ENCODE measurements at regions not wholly inside any gene's neighbourhood (a gene's known extent, or its start where the extent isn't known, plus 50 kb on each side); places are given as distances from the start of the nearest gene placed in this dataset.
"Not testable (repeated sequence)": the region's sequence is repeated elsewhere in the genome, so short reads cannot be mapped to it uniquely, and the experiment has no call there.

GRCh38 chr11:7143908-7144307, 55.1 kb downstream of the RBMXL2 start:
- no peaks in the 10 kb centered on the region for H4K20me1 ChIP-seq (ENCODE audit: insufficient read depth, low read length)
- H3K36me3 ChIP-seq (ENCODE audit: insufficient read depth, low read length), result no peaks in the 10 kb centered on the region
- H3K4me1 ChIP-seq (ENCODE audit: insufficient read depth, low read length, poor library complexity, severe bottlenecking), result no peaks in the 10 kb centered on the region
- no peaks in the 10 kb centered on the region for H3K9me2 ChIP-seq (ENCODE audit: insufficient read depth, low read length)
- H3K4me2 ChIP-seq (ENCODE audit: low read length), result no peak overlapping the region
- H3K79me2 ChIP-seq (ENCODE audit: insufficient read depth, low read depth, low read length), result no peaks in the 10 kb centered on the region
- no peaks in the 10 kb centered on the region for H3K9me3 ChIP-seq (ENCODE audit: low read length)
- peak; percentile 59 for TF ChIP-seq CTCF (conservative IDR thresholded peaks at IDR 0.05; ENCODE audit: low read length)
- TF ChIP-seq EZH2phosphoT487 (IDR thresholded peaks at IDR 0.05; ENCODE audit: borderline replicate concordance, low read depth, low read length), result no peak
- H3K4me3 ChIP-seq (ENCODE audit: low read depth, low read length, poor library complexity, severe bottlenecking), result no peak overlapping the region
- CTCF ChIA-PET (ENCODE audit: unreplicated experiment), result no interaction called here
- no peak overlapping the region for H2AFZ ChIP-seq (ENCODE audit: low read length)
- peak; percentile 8 for DNase-seq (ENCODE audit: low spot score)
- POLR2A ChIA-PET, result interaction anchor here (0.5 to 0.7 kb wide), 3 partner anchors 208 to 1563 kb away, joined by 3 read pairs; partner anchors contain the start of gene OR52B6
- no peak overlapping the region for H3K27ac ChIP-seq (ENCODE audit: low read depth, low read length, poor library complexity, severe bottlenecking)
- intact Hi-C loops (cut with micrococcal nuclease; ENCODE audit: unreplicated experiment), result no loop called here
- BruUV-seq (replicated peaks), result no TSS peak

DNA sequence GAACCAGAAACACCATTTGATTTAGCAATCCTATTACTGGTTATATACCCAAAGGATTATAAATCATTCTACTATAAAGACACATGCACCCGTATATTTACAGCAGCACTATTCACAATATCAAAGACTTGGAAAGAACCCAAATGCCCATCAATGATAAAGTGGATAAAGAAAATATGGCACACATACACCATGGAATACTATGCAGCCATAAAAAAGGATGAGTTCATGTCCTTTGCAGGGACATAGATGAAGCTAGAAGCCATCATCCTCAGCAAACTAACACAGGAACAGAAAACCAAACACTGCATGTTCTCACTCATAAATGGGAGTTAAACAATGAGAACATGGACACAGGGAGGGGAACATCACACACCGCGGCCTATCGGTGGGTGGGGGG, 61.3 kb downstream of the RBMXL2 start:
- intact Hi-C loops (cut with micrococcal nuclease; ENCODE audit: unreplicated experiment); H3K9me2 ChIP-seq (ENCODE audit: insufficient read depth, low read length); H3K4me1 ChIP-seq (ENCODE audit: insufficient read depth, low read length, poor library complexity, severe bottlenecking); H2AFZ ChIP-seq (ENCODE audit: low read length); H3K9me3 ChIP-seq (ENCODE audit: low read length); H3K79me2 ChIP-seq (ENCODE audit: insufficient read depth, low read depth, low read length); H3K27ac ChIP-seq (ENCODE audit: low read depth, low read length, poor library complexity, severe bottlenecking); H3K4me3 ChIP-seq (ENCODE audit: low read depth, low read length, poor library complexity, severe bottlenecking); POLR2A ChIA-PET; H4K20me1 ChIP-seq (ENCODE audit: insufficient read depth, low read length); H3K4me2 ChIP-seq (ENCODE audit: low read length); H3K36me3 ChIP-seq (ENCODE audit: insufficient read depth, low read length); BruUV-seq (replicated peaks); CTCF ChIA-PET (ENCODE audit: unreplicated experiment); DNase-seq (ENCODE audit: low spot score): not testable (repeated sequence)

DNA sequence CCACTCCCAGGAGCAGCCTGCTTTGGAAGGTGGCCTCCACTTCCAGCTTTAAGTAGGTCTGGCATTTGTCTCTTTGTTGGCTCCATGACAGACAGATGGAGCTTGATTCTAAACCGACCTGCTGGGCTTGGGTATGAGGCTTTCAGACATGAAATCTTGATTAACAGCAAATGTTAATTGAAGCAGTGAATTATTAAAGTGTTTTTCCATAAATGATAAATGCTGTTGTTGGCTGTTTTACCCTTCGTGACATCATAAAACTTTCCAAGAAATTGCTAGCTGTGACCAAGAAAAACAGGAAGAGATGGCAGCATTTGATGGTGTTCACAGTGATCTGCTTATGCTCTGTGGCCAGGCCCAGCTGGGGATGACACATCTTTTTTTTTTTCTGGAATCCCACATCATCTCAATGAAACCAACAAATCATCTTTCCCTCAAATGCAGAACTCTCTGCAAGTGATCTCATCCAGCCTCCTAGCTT, 66.1 kb downstream of the RBMXL2 start:
- CTCF ChIA-PET (ENCODE audit: unreplicated experiment), result no interaction called here
- Histone ChIP-seq H3K9me3 (ENCODE audit: low read length) (no peaks in the 10 kb centered on the region), H3K36me3 (ENCODE audit: insufficient read depth, low read length) (no peaks in the 10 kb centered on the region), H3K4me1 (ENCODE audit: insufficient read depth, low read length, poor library complexity, severe bottlenecking) (no peaks in the 10 kb centered on the region), H4K20me1 (ENCODE audit: insufficient read depth, low read length) (no peaks in the 10 kb centered on the region), H3K4me3 (ENCODE audit: low read depth, low read length, poor library complexity, severe bottlenecking) (no peak overlapping the region), H3K79me2 (ENCODE audit: insufficient read depth, low read depth, low read length) (no peaks in the 10 kb centered on the region), H3K4me2 (ENCODE audit: low read length) (no peak overlapping the region), H2AFZ (ENCODE audit: low read length) (no peak overlapping the region), H3K27ac (ENCODE audit: low read depth, low read length, poor library complexity, severe bottlenecking) (no peak overlapping the region), H3K9me2 (ENCODE audit: insufficient read depth, low read length) (no peaks in the 10 kb centered on the region)
- DNase-seq (ENCODE audit: low spot score), result no peak
- intact Hi-C loops (cut with micrococcal nuclease; ENCODE audit: unreplicated experiment), result no loop called here
- TF ChIP-seq CTCF (conservative IDR thresholded peaks at IDR 0.05; ENCODE audit: low read length), result no peak
- no peak for TF ChIP-seq EZH2phosphoT487 (IDR thresholded peaks at IDR 0.05; ENCODE audit: borderline replicate concordance, low read depth, low read length)
- POLR2A ChIA-PET, result no interaction called here
- no TSS peak for BruUV-seq (replicated peaks)

All from OCI-LY7 (cell line).